ENCODE measurements at regions not wholly inside any gene's neighbourhood (a gene's known extent, or its start where the extent isn't known, plus 50 kb on each side); places are given as distances from the start of the nearest gene placed in this dataset.

GRCh38 chr16:61413021-61413420 is 623.2 kb downstream of the CDH8 start:
- H3K9me3 ChIP-seq (ENCODE audit: control extremely low read depth in 1 of 5, control insufficient read depth in 4 of 5, insufficient read depth in 2 of 5, low read depth in 1 of 5, low read length in 4 of 5): no peaks in the 10 kb centered on the region
- no peaks in the 10 kb centered on the region for H3K36me3 ChIP-seq (ENCODE audit: control insufficient read depth in 4 of 4, insufficient read depth in 4 of 4, low read length in 3 of 4)
- H3K4me1 ChIP-seq (ENCODE audit: control extremely low read depth in 1 of 4, control insufficient read depth in 4 of 4, insufficient read depth in 4 of 4, low read length in 3 of 4): no peaks in the 10 kb centered on the region
- H3K27me3 ChIP-seq (replicated peaks in 2 of 5; ENCODE audit: control insufficient read depth in 4 of 5, insufficient read depth in 5 of 5, low read length in 4 of 5): no peaks in the 10 kb centered on the region
- DNase-seq: no peak
- WGBS (ENCODE audit: insufficient coverage): 79% methylated on average over 5 of the region's 5 CpGs
- no peak overlapping the region for H3K4me3 ChIP-seq (ENCODE audit: control insufficient read depth in 1 of 7, extremely low read depth in 1 of 7, insufficient read depth in 4 of 7, low read depth in 2 of 7, low read length in 6 of 7)
- POLR2A ChIA-PET: no interaction called here
- CTCF ChIA-PET: no interaction called here
- H3K27ac ChIP-seq (ENCODE audit: insufficient read depth in 1 of 2, low read depth in 1 of 2, low read length in 2 of 2, poor library complexity in 1 of 2, severe bottlenecking in 2 of 2): no peak overlapping the region

GRCh38 chr16:61412562-61412961 is 623.7 kb downstream of the CDH8 start:
- ChIA-PET POLR2A (no interaction called here), CTCF (no interaction called here)
- no peak for DNase-seq
- WGBS (ENCODE audit: insufficient coverage): 100% methylated on average over 1 of the region's 4 CpGs
- H3K9me3 ChIP-seq (ENCODE audit: control extremely low read depth in 1 of 5, control insufficient read depth in 4 of 5, insufficient read depth in 2 of 5, low read depth in 1 of 5, low read length in 4 of 5): no peaks in the 10 kb centered on the region
- no peaks in the 10 kb centered on the region for H3K4me1 ChIP-seq (ENCODE audit: control extremely low read depth in 1 of 4, control insufficient read depth in 4 of 4, insufficient read depth in 4 of 4, low read length in 3 of 4)
- no peaks in the 10 kb centered on the region for H3K27me3 ChIP-seq (replicated peaks in 2 of 5; ENCODE audit: control insufficient read depth in 4 of 5, insufficient read depth in 5 of 5, low read length in 4 of 5)
- H3K36me3 ChIP-seq (ENCODE audit: control insufficient read depth in 4 of 4, insufficient read depth in 4 of 4, low read length in 3 of 4): no peaks in the 10 kb centered on the region
- no peak overlapping the region for H3K27ac ChIP-seq (ENCODE audit: insufficient read depth in 1 of 2, low read depth in 1 of 2, low read length in 2 of 2, poor library complexity in 1 of 2, severe bottlenecking in 2 of 2)
- H3K4me3 ChIP-seq (ENCODE audit: control insufficient read depth in 1 of 7, extremely low read depth in 1 of 7, insufficient read depth in 4 of 7, low read depth in 2 of 7, low read length in 6 of 7): no peak overlapping the region

- Histone ChIP-seq H3K4me3 (ENCODE audit: control insufficient read depth in 1 of 7, extremely low read depth in 1 of 7, insufficient read depth in 4 of 7, low read depth in 2 of 7, low read length in 6 of 7) (no peak overlapping the region), H3K36me3 (ENCODE audit: control insufficient read depth in 4 of 4, insufficient read depth in 4 of 4, low read length in 3 of 4) (no peaks in the 10 kb centered on the region), H3K4me1 (ENCODE audit: control extremely low read depth in 1 of 4, control insufficient read depth in 4 of 4, insufficient read depth in 4 of 4, low read length in 3 of 4) (no peaks in the 10 kb centered on the region), H3K27ac (ENCODE audit: insufficient read depth in 1 of 2, low read depth in 1 of 2, low read length in 2 of 2, poor library complexity in 1 of 2, severe bottlenecking in 2 of 2) (no peak overlapping the region), H3K27me3 (replicated peaks in 2 of 5; ENCODE audit: control insufficient read depth in 4 of 5, insufficient read depth in 5 of 5, low read length in 4 of 5) (no peaks in the 10 kb centered on the region), H3K9me3 (ENCODE audit: control extremely low read depth in 1 of 5, control insufficient read depth in 4 of 5, insufficient read depth in 2 of 5, low read depth in 1 of 5, low read length in 4 of 5) (no peaks in the 10 kb centered on the region)
- no peak for DNase-seq
- ChIA-PET CTCF (no interaction called here), POLR2A (no interaction called here)
Measured at GRCh38 chr16:61409604-61410003, 626.6 kb downstream of the CDH8 start.

GRCh38 chr16:61403386-61403785 is 632.9 kb downstream of the CDH8 start:
- H3K36me3 ChIP-seq (ENCODE audit: control insufficient read depth in 4 of 4, insufficient read depth in 4 of 4, low read length in 3 of 4): no peaks in the 10 kb centered on the region
- CTCF ChIA-PET: no interaction called here
- no peak overlapping the region for H3K4me3 ChIP-seq (ENCODE audit: control insufficient read depth in 1 of 7, extremely low read depth in 1 of 7, insufficient read depth in 4 of 7, low read depth in 2 of 7, low read length in 6 of 7)
- H3K9me3 ChIP-seq (ENCODE audit: control extremely low read depth in 1 of 5, control insufficient read depth in 4 of 5, insufficient read depth in 2 of 5, low read depth in 1 of 5, low read length in 4 of 5): no peaks in the 10 kb centered on the region
- POLR2A ChIA-PET: no interaction called here
- H3K27me3 ChIP-seq (replicated peaks in 2 of 5; ENCODE audit: control insufficient read depth in 4 of 5, insufficient read depth in 5 of 5, low read length in 4 of 5): no peaks in the 10 kb centered on the region
- no peak overlapping the region for H3K27ac ChIP-seq (ENCODE audit: insufficient read depth in 1 of 2, low read depth in 1 of 2, low read length in 2 of 2, poor library complexity in 1 of 2, severe bottlenecking in 2 of 2)
- no peaks in the 10 kb centered on the region for H3K4me1 ChIP-seq (ENCODE audit: control extremely low read depth in 1 of 4, control insufficient read depth in 4 of 4, insufficient read depth in 4 of 4, low read length in 3 of 4)
- DNase-seq: no peak
- 89% methylated on average over 3 of the region's 4 CpGs for WGBS (ENCODE audit: insufficient coverage)

- no peaks in the 10 kb centered on the region for H3K36me3 ChIP-seq (ENCODE audit: control insufficient read depth in 4 of 4, insufficient read depth in 4 of 4, low read length in 3 of 4)
- DNase-seq: no peak
- no peak overlapping the region for H3K4me3 ChIP-seq (ENCODE audit: control insufficient read depth in 1 of 7, extremely low read depth in 1 of 7, insufficient read depth in 4 of 7, low read depth in 2 of 7, low read length in 6 of 7)
- H3K27ac ChIP-seq (ENCODE audit: insufficient read depth in 1 of 2, low read depth in 1 of 2, low read length in 2 of 2, poor library complexity in 1 of 2, severe bottlenecking in 2 of 2): no peak overlapping the region
- H3K9me3 ChIP-seq (ENCODE audit: control extremely low read depth in 1 of 5, control insufficient read depth in 4 of 5, insufficient read depth in 2 of 5, low read depth in 1 of 5, low read length in 4 of 5): no peaks in the 10 kb centered on the region
- 93% methylated on average over 4 of the region's 4 CpGs for WGBS (ENCODE audit: insufficient coverage)
- CTCF ChIA-PET: no interaction called here
- POLR2A ChIA-PET: no interaction called here
- H3K27me3 ChIP-seq (replicated peaks in 2 of 5; ENCODE audit: control insufficient read depth in 4 of 5, insufficient read depth in 5 of 5, low read length in 4 of 5): no peaks in the 10 kb centered on the region
- H3K4me1 ChIP-seq (ENCODE audit: control extremely low read depth in 1 of 4, control insufficient read depth in 4 of 4, insufficient read depth in 4 of 4, low read length in 3 of 4): no peaks in the 10 kb centered on the region
Measured at GRCh38 chr16:61391896-61392295, 644.3 kb downstream of the CDH8 start.

- no peaks in the 10 kb centered on the region for H3K36me3 ChIP-seq (ENCODE audit: control insufficient read depth in 4 of 4, insufficient read depth in 4 of 4, low read length in 3 of 4)
- no peak overlapping the region for H3K4me3 ChIP-seq (ENCODE audit: control insufficient read depth in 1 of 7, extremely low read depth in 1 of 7, insufficient read depth in 4 of 7, low read depth in 2 of 7, low read length in 6 of 7)
- H3K9me3 ChIP-seq (ENCODE audit: control extremely low read depth in 1 of 5, control insufficient read depth in 4 of 5, insufficient read depth in 2 of 5, low read depth in 1 of 5, low read length in 4 of 5): no peaks in the 10 kb centered on the region
- WGBS (ENCODE audit: insufficient coverage): no CpG with 5 or more reads among the region's 4 CpGs
- no peak for DNase-seq
- no peaks in the 10 kb centered on the region for H3K4me1 ChIP-seq (ENCODE audit: control extremely low read depth in 1 of 4, control insufficient read depth in 4 of 4, insufficient read depth in 4 of 4, low read length in 3 of 4)
- ChIA-PET POLR2A (no interaction called here), CTCF (no interaction called here)
- H3K27ac ChIP-seq (ENCODE audit: insufficient read depth in 1 of 2, low read depth in 1 of 2, low read length in 2 of 2, poor library complexity in 1 of 2, severe bottlenecking in 2 of 2): no peak overlapping the region
- no peaks in the 10 kb centered on the region for H3K27me3 ChIP-seq (replicated peaks in 2 of 5; ENCODE audit: control insufficient read depth in 4 of 5, insufficient read depth in 5 of 5, low read length in 4 of 5)
Measured at GRCh38 chr16:61390965-61391637, 645.1 kb downstream of the CDH8 start.

- no peak for DNase-seq
- Histone ChIP-seq H3K27ac (ENCODE audit: insufficient read depth in 1 of 2, low read depth in 1 of 2, low read length in 2 of 2, poor library complexity in 1 of 2, severe bottlenecking in 2 of 2) (no peak overlapping the region), H3K27me3 (replicated peaks in 2 of 5; ENCODE audit: control insufficient read depth in 4 of 5, insufficient read depth in 5 of 5, low read length in 4 of 5) (no peaks in the 10 kb centered on the region), H3K36me3 (ENCODE audit: control insufficient read depth in 4 of 4, insufficient read depth in 4 of 4, low read length in 3 of 4) (no peaks in the 10 kb centered on the region), H3K4me3 (ENCODE audit: control insufficient read depth in 1 of 7, extremely low read depth in 1 of 7, insufficient read depth in 4 of 7, low read depth in 2 of 7, low read length in 6 of 7) (no peak overlapping the region), H3K4me1 (ENCODE audit: control extremely low read depth in 1 of 4, control insufficient read depth in 4 of 4, insufficient read depth in 4 of 4, low read length in 3 of 4) (no peaks in the 10 kb centered on the region), H3K9me3 (ENCODE audit: control extremely low read depth in 1 of 5, control insufficient read depth in 4 of 5, insufficient read depth in 2 of 5, low read depth in 1 of 5, low read length in 4 of 5) (no peaks in the 10 kb centered on the region)
- POLR2A ChIA-PET: no interaction called here
- 100% methylated on average over 3 of the region's 12 CpGs for WGBS (ENCODE audit: insufficient coverage)
- CTCF ChIA-PET: no interaction called here
Measured at GRCh38 chr16:61385392-61386071, 650.7 kb downstream of the CDH8 start.

All from common myeloid progenitor, CD34-positive (primary cell).